ENCODE measurements at regions not wholly inside any gene's neighbourhood (a gene's known extent, or its start where the extent isn't known, plus 50 kb on each side); places are given as distances from the start of the nearest gene placed in this dataset.

- no peaks in the 10 kb centered on the region for H3K4me1 ChIP-seq (ENCODE audit: control insufficient read depth in 3 of 3, insufficient read depth in 3 of 3, low read length in 3 of 3)
- H3K9me3 ChIP-seq (ENCODE audit: control insufficient read depth in 3 of 3, low read length in 3 of 3) = no peaks in the 10 kb centered on the region
- H3K36me3 ChIP-seq (ENCODE audit: control insufficient read depth in 3 of 3, insufficient read depth in 3 of 3, low read length in 3 of 3) = no peaks in the 10 kb centered on the region
- no peak overlapping the region for H3K9ac ChIP-seq (ENCODE audit: low read depth in 1 of 3, low read length in 3 of 3)
- no peak overlapping the region for H3K27ac ChIP-seq (ENCODE audit: low read depth, low read length)
- no peak overlapping the region for H3K4me3 ChIP-seq (ENCODE audit: low read length in 3 of 3)
- peaks cover 0 to 6% (median 0%) of the 10 kb centered on the region in 3 donors for H3K27me3 ChIP-seq (ENCODE audit: control insufficient read depth in 3 of 3, insufficient read depth in 3 of 3, low read length in 3 of 3)
Measured at GRCh38 chr3:193942516-193943055, 193.4 kb upstream of the HES1 start.

GRCh38 chr3:193943200-193943599 lies 192.7 kb upstream of the HES1 start:
- H3K36me3 ChIP-seq (ENCODE audit: control insufficient read depth in 3 of 3, insufficient read depth in 3 of 3, low read length in 3 of 3) = no peaks in the 10 kb centered on the region
- H3K27ac ChIP-seq (ENCODE audit: low read depth, low read length) = no peak overlapping the region
- H3K27me3 ChIP-seq (ENCODE audit: control insufficient read depth in 3 of 3, insufficient read depth in 3 of 3, low read length in 3 of 3) = peaks cover 0 to 6% (median 0%) of the 10 kb centered on the region in 3 donors
- no peaks in the 10 kb centered on the region for H3K9me3 ChIP-seq (ENCODE audit: control insufficient read depth in 3 of 3, low read length in 3 of 3)
- H3K4me1 ChIP-seq (ENCODE audit: control insufficient read depth in 3 of 3, insufficient read depth in 3 of 3, low read length in 3 of 3) = no peaks in the 10 kb centered on the region
- no peak overlapping the region for H3K9ac ChIP-seq (ENCODE audit: low read depth in 1 of 3, low read length in 3 of 3)
- H3K4me3 ChIP-seq (ENCODE audit: low read length in 3 of 3) = no peak overlapping the region

DNA sequence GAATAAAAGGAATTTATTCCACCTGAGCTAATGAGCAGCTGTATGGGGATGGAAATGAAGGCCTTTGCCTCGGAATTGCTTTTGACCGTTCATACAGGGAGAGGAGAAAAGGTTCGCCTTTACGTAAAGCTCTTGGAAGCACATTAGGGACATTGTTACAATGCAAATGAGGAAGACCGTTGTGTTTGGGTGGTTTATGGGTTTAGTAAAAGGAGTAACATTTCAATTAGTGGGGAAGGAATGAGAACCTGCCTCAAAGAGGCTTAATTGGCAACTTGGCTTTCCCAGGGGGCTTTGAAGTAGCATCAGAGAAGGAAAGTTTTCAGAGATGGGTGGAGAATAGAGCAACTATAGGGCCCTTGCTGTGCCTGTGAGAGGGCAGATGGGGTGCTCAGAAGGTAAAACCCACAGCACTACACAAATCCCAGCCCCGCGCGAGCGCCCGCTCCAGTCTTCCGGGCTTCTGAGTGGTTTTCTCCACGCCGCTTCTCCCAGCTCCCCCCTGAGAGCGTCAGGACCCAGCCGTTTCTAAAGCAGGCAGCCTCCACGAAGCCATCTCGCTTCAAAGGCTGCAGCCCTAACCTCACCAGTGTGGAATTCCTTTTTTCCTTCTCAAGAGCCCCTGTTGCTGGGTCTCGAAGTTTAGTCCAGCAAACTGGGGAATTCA lies 192.0 kb upstream of the HES1 start:
- Histone ChIP-seq H3K4me1 (ENCODE audit: control insufficient read depth in 3 of 3, insufficient read depth in 3 of 3, low read length in 3 of 3) (no peaks in the 10 kb centered on the region), H3K4me3 (ENCODE audit: low read length in 3 of 3) (no peak overlapping the region), H3K9me3 (ENCODE audit: control insufficient read depth in 3 of 3, low read length in 3 of 3) (no peaks in the 10 kb centered on the region), H3K27ac (ENCODE audit: low read depth, low read length) (no peak overlapping the region), H3K9ac (ENCODE audit: low read depth in 1 of 3, low read length in 3 of 3) (no peak overlapping the region), H3K36me3 (ENCODE audit: control insufficient read depth in 3 of 3, insufficient read depth in 3 of 3, low read length in 3 of 3) (no peaks in the 10 kb centered on the region), H3K27me3 (ENCODE audit: control insufficient read depth in 3 of 3, insufficient read depth in 3 of 3, low read length in 3 of 3) (peaks cover 0 to 4% (median 3%) of the 10 kb centered on the region in 3 donors)

- Histone ChIP-seq H3K9ac (ENCODE audit: low read depth in 1 of 3, low read length in 3 of 3) (no peak overlapping the region), H3K27me3 (ENCODE audit: control insufficient read depth in 3 of 3, insufficient read depth in 3 of 3, low read length in 3 of 3) (peaks cover 0 to 8% (median 3%) of the 10 kb centered on the region in 3 donors), H3K9me3 (ENCODE audit: control insufficient read depth in 3 of 3, low read length in 3 of 3) (no peaks in the 10 kb centered on the region), H3K27ac (ENCODE audit: low read depth, low read length) (no peak overlapping the region), H3K36me3 (ENCODE audit: control insufficient read depth in 3 of 3, insufficient read depth in 3 of 3, low read length in 3 of 3) (no peaks in the 10 kb centered on the region), H3K4me3 (ENCODE audit: low read length in 3 of 3) (no peak overlapping the region), H3K4me1 (ENCODE audit: control insufficient read depth in 3 of 3, insufficient read depth in 3 of 3, low read length in 3 of 3) (no peaks in the 10 kb centered on the region)
Measured at GRCh38 chr3:193944518-193944884, 191.4 kb upstream of the HES1 start.

DNA sequence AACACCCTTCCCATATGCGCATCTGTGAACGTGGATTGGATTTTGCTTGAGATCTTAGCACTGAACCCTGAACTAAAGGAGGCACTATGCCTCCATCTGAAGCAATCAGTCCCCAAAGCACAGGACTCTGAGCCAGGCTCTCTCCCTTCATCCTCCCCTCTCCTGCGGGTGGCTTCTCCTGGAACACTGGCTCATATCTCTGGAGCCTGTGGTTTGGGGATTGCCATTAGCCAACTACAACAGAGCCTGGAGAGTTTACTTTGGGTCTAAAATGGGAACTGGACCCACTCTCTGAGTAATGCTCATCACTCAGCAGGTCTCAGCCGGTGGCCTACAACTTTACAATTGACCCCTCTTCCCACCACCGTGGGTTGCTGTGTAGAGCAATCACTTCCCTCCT lies 190.8 kb upstream of the HES1 start:
- Histone ChIP-seq H3K4me3 (ENCODE audit: low read length in 3 of 3) (no peak overlapping the region), H3K36me3 (ENCODE audit: control insufficient read depth in 3 of 3, insufficient read depth in 3 of 3, low read length in 3 of 3) (no peaks in the 10 kb centered on the region), H3K27ac (ENCODE audit: low read depth, low read length) (no peak overlapping the region), H3K27me3 (ENCODE audit: control insufficient read depth in 3 of 3, insufficient read depth in 3 of 3, low read length in 3 of 3) (peaks cover 0 to 8% (median 3%) of the 10 kb centered on the region in 3 donors), H3K4me1 (ENCODE audit: control insufficient read depth in 3 of 3, insufficient read depth in 3 of 3, low read length in 3 of 3) (no peaks in the 10 kb centered on the region), H3K9ac (ENCODE audit: low read depth in 1 of 3, low read length in 3 of 3) (no peak overlapping the region), H3K9me3 (ENCODE audit: control insufficient read depth in 3 of 3, low read length in 3 of 3) (no peaks in the 10 kb centered on the region)

GRCh38 chr3:193946945-193947344 lies 189.0 kb upstream of the HES1 start:
- H3K27me3 ChIP-seq (ENCODE audit: control insufficient read depth in 3 of 3, insufficient read depth in 3 of 3, low read length in 3 of 3) = peaks cover 0 to 8% (median 3%) of the 10 kb centered on the region in 3 donors
- no peak overlapping the region for H3K9ac ChIP-seq (ENCODE audit: low read depth in 1 of 3, low read length in 3 of 3)
- H3K4me1 ChIP-seq (ENCODE audit: control insufficient read depth in 3 of 3, insufficient read depth in 3 of 3, low read length in 3 of 3) = no peaks in the 10 kb centered on the region
- H3K36me3 ChIP-seq (ENCODE audit: control insufficient read depth in 3 of 3, insufficient read depth in 3 of 3, low read length in 3 of 3) = no peaks in the 10 kb centered on the region
- H3K4me3 ChIP-seq (ENCODE audit: low read length in 3 of 3) = no peak overlapping the region
- no peak overlapping the region for H3K27ac ChIP-seq (ENCODE audit: low read depth, low read length)
- no peaks in the 10 kb centered on the region for H3K9me3 ChIP-seq (ENCODE audit: control insufficient read depth in 3 of 3, low read length in 3 of 3)

DNA sequence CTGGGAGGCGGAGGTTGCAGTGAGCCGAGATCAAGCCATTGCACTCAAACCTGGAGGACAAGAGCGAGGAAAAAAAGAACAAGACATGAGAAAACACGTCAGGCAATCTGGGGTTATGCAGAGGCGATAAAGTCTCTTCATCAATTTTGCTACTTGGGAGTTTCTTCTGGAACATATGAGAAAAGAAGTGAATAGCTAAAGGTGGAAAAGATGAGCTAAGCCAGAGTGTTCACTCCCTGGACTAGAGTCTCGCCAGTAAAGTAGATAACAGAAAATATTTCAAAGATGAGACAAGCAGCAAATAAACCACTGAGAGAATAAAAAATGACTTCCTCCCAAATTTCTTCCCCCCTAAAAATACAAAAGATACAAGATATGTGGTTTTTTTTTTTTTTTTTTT lies 188.4 kb upstream of the HES1 start:
- Histone ChIP-seq H3K9ac (ENCODE audit: low read depth in 1 of 3, low read length in 3 of 3) (no peak overlapping the region), H3K27ac (ENCODE audit: low read depth, low read length) (no peak overlapping the region), H3K4me3 (ENCODE audit: low read length in 3 of 3) (no peak overlapping the region), H3K27me3 (ENCODE audit: control insufficient read depth in 3 of 3, insufficient read depth in 3 of 3, low read length in 3 of 3) (peaks cover 0 to 8% (median 3%) of the 10 kb centered on the region in 3 donors), H3K4me1 (ENCODE audit: control insufficient read depth in 3 of 3, insufficient read depth in 3 of 3, low read length in 3 of 3) (no peaks in the 10 kb centered on the region), H3K9me3 (ENCODE audit: control insufficient read depth in 3 of 3, low read length in 3 of 3) (no peaks in the 10 kb centered on the region), H3K36me3 (ENCODE audit: control insufficient read depth in 3 of 3, insufficient read depth in 3 of 3, low read length in 3 of 3) (no peaks in the 10 kb centered on the region)

GRCh38 chr3:193948459-193948858 lies 187.5 kb upstream of the HES1 start:
- Histone ChIP-seq H3K4me3 (ENCODE audit: low read length in 3 of 3) (no peak overlapping the region), H3K36me3 (ENCODE audit: control insufficient read depth in 3 of 3, insufficient read depth in 3 of 3, low read length in 3 of 3) (no peaks in the 10 kb centered on the region), H3K27me3 (ENCODE audit: control insufficient read depth in 3 of 3, insufficient read depth in 3 of 3, low read length in 3 of 3) (peaks cover 0 to 8% (median 0%) of the 10 kb centered on the region in 3 donors), H3K9ac (ENCODE audit: low read depth in 1 of 3, low read length in 3 of 3) (no peak overlapping the region), H3K27ac (ENCODE audit: low read depth, low read length) (no peak overlapping the region), H3K4me1 (ENCODE audit: control insufficient read depth in 3 of 3, insufficient read depth in 3 of 3, low read length in 3 of 3) (no peaks in the 10 kb centered on the region), H3K9me3 (ENCODE audit: control insufficient read depth in 3 of 3, low read length in 3 of 3) (no peaks in the 10 kb centered on the region)

DNA sequence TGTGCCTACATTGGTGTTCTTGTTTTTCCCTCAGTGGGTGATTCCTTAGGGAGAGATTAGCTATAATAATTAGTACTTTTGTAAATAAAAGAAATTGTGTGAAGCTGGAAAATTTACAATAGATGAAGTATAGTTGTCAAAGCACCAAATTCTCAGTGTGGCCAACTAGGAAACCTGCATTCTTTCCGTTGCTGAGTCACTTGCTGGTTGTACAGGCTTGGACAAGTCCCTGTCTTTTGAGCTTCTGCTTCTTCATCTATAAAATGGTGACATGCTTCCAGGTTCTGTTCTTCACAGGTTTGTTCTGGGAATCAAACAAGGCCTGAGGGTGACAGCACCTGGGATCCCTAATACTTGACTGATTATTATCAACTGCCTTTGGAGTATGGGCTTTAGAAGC lies 184.1 kb upstream of the HES1 start:
- Histone ChIP-seq H3K4me1 (ENCODE audit: control insufficient read depth in 3 of 3, insufficient read depth in 3 of 3, low read length in 3 of 3) (no peaks in the 10 kb centered on the region), H3K9ac (ENCODE audit: low read depth in 1 of 3, low read length in 3 of 3) (no peak overlapping the region), H3K4me3 (ENCODE audit: low read length in 3 of 3) (no peak overlapping the region), H3K27ac (ENCODE audit: low read depth, low read length) (no peak overlapping the region), H3K27me3 (ENCODE audit: control insufficient read depth in 3 of 3, insufficient read depth in 3 of 3, low read length in 3 of 3) (peaks cover 0 to 8% (median 0%) of the 10 kb centered on the region in 3 donors), H3K36me3 (ENCODE audit: control insufficient read depth in 3 of 3, insufficient read depth in 3 of 3, low read length in 3 of 3) (no peaks in the 10 kb centered on the region), H3K9me3 (ENCODE audit: control insufficient read depth in 3 of 3, low read length in 3 of 3) (no peaks in the 10 kb centered on the region)

GRCh38 chr3:193954752-193955151 lies 181.2 kb upstream of the HES1 start:
- no peak overlapping the region for H3K4me3 ChIP-seq (ENCODE audit: low read length in 3 of 3)
- no peaks in the 10 kb centered on the region for H3K9me3 ChIP-seq (ENCODE audit: control insufficient read depth in 3 of 3, low read length in 3 of 3)
- no peak overlapping the region for H3K27ac ChIP-seq (ENCODE audit: low read depth, low read length)
- no peak overlapping the region for H3K9ac ChIP-seq (ENCODE audit: low read depth in 1 of 3, low read length in 3 of 3)
- peaks cover 0 to under 1% (median 0%) of the 10 kb centered on the region in 3 donors for H3K27me3 ChIP-seq (ENCODE audit: control insufficient read depth in 3 of 3, insufficient read depth in 3 of 3, low read length in 3 of 3)
- no peaks in the 10 kb centered on the region for H3K36me3 ChIP-seq (ENCODE audit: control insufficient read depth in 3 of 3, insufficient read depth in 3 of 3, low read length in 3 of 3)
- no peaks in the 10 kb centered on the region for H3K4me1 ChIP-seq (ENCODE audit: control insufficient read depth in 3 of 3, insufficient read depth in 3 of 3, low read length in 3 of 3)
